ENCODE measurements at regions not wholly inside any gene's neighbourhood (a gene's known extent, or its start where the extent isn't known, plus 50 kb on each side); places are given as distances from the start of the nearest gene placed in this dataset.

DNA sequence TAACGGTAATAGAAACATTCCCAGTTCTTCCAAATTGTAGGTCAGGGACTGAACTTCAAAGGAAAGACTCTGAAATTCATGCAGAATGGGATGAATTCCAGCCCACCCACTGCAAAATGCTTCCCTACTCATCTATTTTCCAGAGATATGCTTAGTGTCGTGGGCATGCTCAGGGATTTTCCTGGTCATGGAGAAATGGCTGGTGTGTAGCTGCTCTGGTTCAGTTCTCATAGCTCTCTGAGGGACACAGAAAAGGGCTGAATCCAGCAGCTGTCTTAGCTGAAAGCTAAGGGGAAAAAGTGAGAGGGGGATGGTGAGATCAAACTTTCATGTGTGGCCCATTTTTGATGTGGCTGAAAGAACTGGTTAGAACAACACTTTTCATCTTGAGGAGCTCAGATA, 72.9 kb upstream of the KRAS start:
- Histone ChIP-seq H2AFZ (ENCODE audit: control insufficient read depth, low read depth, low read length) (no peak overlapping the region), H4K20me1 (ENCODE audit: control insufficient read depth, insufficient read depth) (no peaks in the 10 kb centered on the region), H3K36me3 (ENCODE audit: control insufficient read depth in 2 of 2, insufficient read depth in 2 of 2, low read length in 1 of 2) (no peaks in the 10 kb centered on the region), H3K4me3 (no peak overlapping the region), H3K9me3 (replicated peaks; ENCODE audit: control insufficient read depth, insufficient read depth, low read length) (no peaks in the 10 kb centered on the region), H3K27me3 (replicated peaks in 1 of 2; ENCODE audit: control insufficient read depth in 2 of 2, insufficient read depth in 2 of 2, low read length in 1 of 2) (no peaks in the 10 kb centered on the region), H3K4me1 (ENCODE audit: control insufficient read depth, insufficient read depth, low read length) (peaks cover 40% of the 10 kb centered on the region), H3K4me2 (ENCODE audit: control insufficient read depth, insufficient read depth) (peak overlapping the region; percentile 44), H3K27ac (ENCODE audit: control insufficient read depth, insufficient read depth) (no peak overlapping the region), H3K9ac (ENCODE audit: control insufficient read depth, insufficient read depth, low read length) (no peak overlapping the region), H3K79me2 (ENCODE audit: control insufficient read depth, insufficient read depth, low read length) (no peaks in the 10 kb centered on the region)
- DNase-seq (ENCODE audit: low read depth, low spot score) (no peak), FAIRE-seq (no peak), ATAC-seq (peak; percentile 14)
- no TSS peak for BruUV-seq (replicated peaks)
- WGBS (ENCODE audit: insufficient coverage, insufficient replicate concordance, low lambda C conversion rate, missing lambda C conversion rate) = 55% methylated on average over 2 of the region's 2 CpGs
- POLR2A ChIA-PET = interaction anchor here (0.8 to 1.4 kb wide), 2 partner anchors 10 to 84 kb away, joined by 4 to 6 read pairs; no protein-coding TSS in a partner anchor
- intact Hi-C loops (cut with micrococcal nuclease; ENCODE audit: unreplicated experiment) = loop anchor here (5.0 kb wide), 1 partner anchor 321 kb away; no protein-coding TSS in a partner anchor
- TF ChIP-seq IKZF2 (IDR thresholded peaks at IDR 0.05) (0 out of 4 replicates have a peak, but pooled peaks have one; percentile 10 to 18), SP1 (IDR thresholded peaks at IDR 0.05; ENCODE audit: low read depth, low read length) (no peak), TCF7 (IDR thresholded peaks at IDR 0.05; ENCODE audit: borderline replicate concordance) (peak; percentile 81; the same call in 1 of the 2 replicates), MYB (IDR thresholded peaks at IDR 0.05; ENCODE audit: borderline replicate concordance, low read depth, low read length) (no peak), SREBF1 (IDR thresholded peaks at IDR 0.05; ENCODE audit: low read length) (no peak), WRNIP1 (IDR thresholded peaks at IDR 0.05; ENCODE audit: borderline replicate concordance, low read depth, low read length) (no peak), ASH2L (IDR thresholded peaks at IDR 0.05; ENCODE audit: borderline replicate concordance, low read depth) (no peak), MEF2A (IDR thresholded peaks at IDR 0.05; ENCODE audit: insufficient read depth, low read depth, low read length) (0 out of 2 replicates have a peak, but pooled peaks have one; percentile 56), ATF7 (IDR thresholded peaks at IDR 0.05; ENCODE audit: low read depth) (0 out of 2 replicates have a peak, but pooled peaks have one; percentile 20), TCF12 (IDR thresholded peaks at IDR 0.05; ENCODE audit: low read depth, low read length) (0 out of 2 replicates have a peak, but pooled peaks have one; percentile 19), ZNF207 (IDR thresholded peaks at IDR 0.05; ENCODE audit: borderline replicate concordance) (no peak), RUNX3 (IDR thresholded peaks at IDR 0.05; ENCODE audit: low read length) (peak; percentile 68)
- TF ChIP-seq, protein P1, sequence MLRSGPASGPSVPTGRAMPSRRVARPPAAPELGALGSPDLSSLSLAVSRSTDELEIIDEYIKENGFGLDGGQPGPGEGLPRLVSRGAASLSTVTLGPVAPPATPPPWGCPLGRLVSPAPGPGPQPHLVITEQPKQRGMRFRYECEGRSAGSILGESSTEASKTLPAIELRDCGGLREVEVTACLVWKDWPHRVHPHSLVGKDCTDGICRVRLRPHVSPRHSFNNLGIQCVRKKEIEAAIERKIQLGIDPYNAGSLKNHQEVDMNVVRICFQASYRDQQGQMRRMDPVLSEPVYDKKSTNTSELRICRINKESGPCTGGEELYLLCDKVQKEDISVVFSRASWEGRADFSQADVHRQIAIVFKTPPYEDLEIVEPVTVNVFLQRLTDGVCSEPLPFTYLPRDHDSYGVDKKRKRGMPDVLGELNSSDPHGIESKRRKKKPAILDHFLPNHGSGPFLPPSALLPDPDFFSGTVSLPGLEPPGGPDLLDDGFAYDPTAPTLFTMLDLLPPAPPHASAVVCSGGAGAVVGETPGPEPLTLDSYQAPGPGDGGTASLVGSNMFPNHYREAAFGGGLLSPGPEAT (IDR thresholded peaks at IDR 0.05; ENCODE audit: low read depth) = no peak
- TF ChIP-seq, protein P2, sequence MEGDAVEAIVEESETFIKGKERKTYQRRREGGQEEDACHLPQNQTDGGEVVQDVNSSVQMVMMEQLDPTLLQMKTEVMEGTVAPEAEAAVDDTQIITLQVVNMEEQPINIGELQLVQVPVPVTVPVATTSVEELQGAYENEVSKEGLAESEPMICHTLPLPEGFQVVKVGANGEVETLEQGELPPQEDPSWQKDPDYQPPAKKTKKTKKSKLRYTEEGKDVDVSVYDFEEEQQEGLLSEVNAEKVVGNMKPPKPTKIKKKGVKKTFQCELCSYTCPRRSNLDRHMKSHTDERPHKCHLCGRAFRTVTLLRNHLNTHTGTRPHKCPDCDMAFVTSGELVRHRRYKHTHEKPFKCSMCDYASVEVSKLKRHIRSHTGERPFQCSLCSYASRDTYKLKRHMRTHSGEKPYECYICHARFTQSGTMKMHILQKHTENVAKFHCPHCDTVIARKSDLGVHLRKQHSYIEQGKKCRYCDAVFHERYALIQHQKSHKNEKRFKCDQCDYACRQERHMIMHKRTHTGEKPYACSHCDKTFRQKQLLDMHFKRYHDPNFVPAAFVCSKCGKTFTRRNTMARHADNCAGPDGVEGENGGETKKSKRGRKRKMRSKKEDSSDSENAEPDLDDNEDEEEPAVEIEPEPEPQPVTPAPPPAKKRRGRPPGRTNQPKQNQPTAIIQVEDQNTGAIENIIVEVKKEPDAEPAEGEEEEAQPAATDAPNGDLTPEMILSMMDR (IDR thresholded peaks at IDR 0.05 in 2 of 3, conservative IDR thresholded peaks at IDR 0.05 in 1 of 3; ENCODE audit: control insufficient read depth in 2 of 3, extremely low read depth in 1 of 3, insufficient read depth in 1 of 3, low read depth in 3 of 3, low read length in 3 of 3) = no peak
- in situ Hi-C loops (cut with MboI) = no loop called here
- CTCF ChIA-PET = interaction anchor here (0.9 to 2.5 kb wide), 7 partner anchors 9 to 169 kb away, joined by 3 to 10 read pairs (median 5); no protein-coding TSS in a partner anchor
- RAD21 ChIA-PET (ENCODE audit: unreplicated experiment) = interaction anchor here (0.7 to 3.1 kb wide), 10 partner anchors 9 to 82 kb away, joined by 3 to 18 read pairs (median 4); partner anchors contain the start of gene KRAS
- SMC1A ChIA-PET (ENCODE audit: uncharacterized antibody, unreplicated experiment) = interaction anchor here (0.8 to 7.6 kb wide), 8 partner anchors 11 to 86 kb away, joined by 3 to 86 read pairs (median 6); no protein-coding TSS in a partner anchor
